ENCODE measurements at regions not wholly inside any gene's neighbourhood (a gene's known extent, or its start where the extent isn't known, plus 50 kb on each side); places are given as distances from the start of the nearest gene placed in this dataset.

GRCh38 chr1:98422816-98423215, 238.7 kb upstream of the SNX7 start:
- Histone ChIP-seq H3K27ac (no peak overlapping the region), H3K27me3 (no peaks in the 10 kb centered on the region), H3K36me3 (no peaks in the 10 kb centered on the region), H3K4me3 (no peak overlapping the region), H3K4me1 (no peaks in the 10 kb centered on the region), H3K9me3 (no peaks in the 10 kb centered on the region)
- no peak for TF ChIP-seq CTCF (IDR thresholded peaks at IDR 0.05)
- 63 to 74% methylated on average over 2 of the region's 2 CpGs for WGBS, 2 donors
- intact Hi-C loops (cut with DNase I) = no loop called here
- FAIRE-seq (no peak), ATAC-seq (no peak), DNase-seq (no peak)

- FAIRE-seq (no peak), ATAC-seq (no peak), DNase-seq (no peak)
- no peak overlapping the region for H3K4me3 ChIP-seq
- 47 to 63% methylated on average over 2 of the region's 2 CpGs for WGBS, 2 donors
- H3K27me3 ChIP-seq = no peaks in the 10 kb centered on the region
- H3K9me3 ChIP-seq = no peaks in the 10 kb centered on the region
- no peak overlapping the region for H3K27ac ChIP-seq
- no peaks in the 10 kb centered on the region for H3K4me1 ChIP-seq
- no peak for TF ChIP-seq CTCF (IDR thresholded peaks at IDR 0.05)
- intact Hi-C loops (cut with DNase I) = no loop called here
- H3K36me3 ChIP-seq = no peaks in the 10 kb centered on the region
Observed at GRCh38 chr1:98421085-98421435, 240.5 kb upstream of the SNX7 start.

GRCh38 chr1:98420376-98421084, 241.0 kb upstream of the SNX7 start:
- Histone ChIP-seq H3K27me3 (no peaks in the 10 kb centered on the region), H3K4me3 (no peak overlapping the region), H3K36me3 (no peaks in the 10 kb centered on the region), H3K4me1 (no peaks in the 10 kb centered on the region), H3K27ac (no peak overlapping the region), H3K9me3 (no peaks in the 10 kb centered on the region)
- 13 to 15% methylated on average over 2 of the region's 2 CpGs for WGBS, 2 donors
- intact Hi-C loops (cut with DNase I) = no loop called here
- ATAC-seq = no peak
- no peak for FAIRE-seq
- DNase-seq = no peak
- no peak for TF ChIP-seq CTCF (IDR thresholded peaks at IDR 0.05)

GRCh38 chr1:98417820-98418219, 243.7 kb upstream of the SNX7 start:
- Histone ChIP-seq H3K4me3 (no peak overlapping the region), H3K36me3 (no peaks in the 10 kb centered on the region), H3K27me3 (no peaks in the 10 kb centered on the region), H3K9me3 (no peaks in the 10 kb centered on the region), H3K4me1 (no peaks in the 10 kb centered on the region), H3K27ac (no peak overlapping the region)
- ATAC-seq (no peak), DNase-seq (no peak), FAIRE-seq (no peak)
- WGBS, 2 donors = 59 to 79% methylated on average over 2 of the region's 2 CpGs
- TF ChIP-seq CTCF (IDR thresholded peaks at IDR 0.05) = no peak
- intact Hi-C loops (cut with DNase I) = no loop called here

- no peak overlapping the region for H3K27ac ChIP-seq
- 84 to 90% methylated on average over 1 of the region's 1 CpG for WGBS, 2 donors
- no peak for TF ChIP-seq CTCF (IDR thresholded peaks at IDR 0.05)
Observed at GRCh38 chr1:98410082-98410481, 251.4 kb upstream of the SNX7 start.

More at GRCh38 chr1:98410082-98410481, 251.4 kb upstream of the SNX7 start:
- DNase-seq (no peak), ATAC-seq (no peak), FAIRE-seq (no peak)
- intact Hi-C loops (cut with DNase I) = no loop called here
- Histone ChIP-seq H3K27me3 (no peaks in the 10 kb centered on the region), H3K4me3 (no peak overlapping the region), H3K36me3 (no peaks in the 10 kb centered on the region), H3K9me3 (no peaks in the 10 kb centered on the region), H3K4me1 (no peaks in the 10 kb centered on the region)

Measured in pancreas (tissue), 10 donors.